Caco-2 (cell line): ENCODE measurements at regions not wholly inside any gene's neighbourhood (a gene's known extent, or its start where the extent isn't known, plus 50 kb on each side); places are given as distances from the start of the nearest gene placed in this dataset.

ENCODE experiments used
- BruUV-seq: library from RNA; stranded (reverse); fragments of 400-500 nt; replicated peaks from 2 replicates; lab custom pipeline; 2021; lab: Mats Ljungman, UMichigan
- CTCF ChIA-PET: fragments of 300-600 bp; sonication (Branson Sonifier 250); formaldehyde crosslinking; loops from one replicate; lab custom pipeline; 2022; ENCODE audit warnings: antibody characterized with exemption; lab: Charles Lee
- POLR2A ChIA-PET: fragments of 300-600 bp; sonication (Branson Sonifier 250); formaldehyde crosslinking; loops from one replicate; lab custom pipeline; 2022; ENCODE audit warnings: antibody characterized with exemption; lab: Charles Lee
- DNase-seq, 2 experiments: peaks; one replicate each; pipeline versions ENCODE4 v3.0.0 to v3.0.0-alpha.2; 2020 to 2022
- H3K27me3 ChIP-seq: replicated peaks from 2 replicates; pipeline ENCODE4 v1.6.0; 2011; ENCODE audit warnings: low read length; ENCODE audit not compliant: control insufficient read depth, insufficient read depth
- H3K36me3 ChIP-seq: 2 replicates; pipeline ENCODE4 v1.5.1; 2011; ENCODE audit warnings: low read length; ENCODE audit not compliant: control insufficient read depth, insufficient read depth
- H3K4me1 ChIP-seq: fragments of 250-450 bp; sonication (Bioruptor Pico); 2 replicates; pipeline ENCODE4 v1.5.1; 2020; ENCODE audit warnings: mild to moderate bottlenecking
- H3K4me3 ChIP-seq: 2 replicates; pipeline ENCODE4 v1.5.1; 2011; ENCODE audit warnings: low read depth, mild to moderate bottlenecking, control low read depth, low read length
- H3K9me3 ChIP-seq: fragments of 250-450 bp; sonication (Bioruptor Pico); 2 replicates; pipeline ENCODE4 v1.5.1; 2020; ENCODE audit warnings: mild to moderate bottlenecking, moderate library complexity
- H3K27ac Mint-ChIP-seq: one replicate; pipeline ENCODE4 v1.8.0; 2022; ENCODE audit warnings: mixed read lengths; ENCODE audit not compliant: unreplicated experiment
- H3K27me3 Mint-ChIP-seq: one replicate; pipeline ENCODE4 v1.8.0; 2022; ENCODE audit warnings: mixed read lengths; ENCODE audit not compliant: insufficient read depth, unreplicated experiment
- H3K36me3 Mint-ChIP-seq: one replicate; pipeline ENCODE4 v1.8.0; 2022; ENCODE audit warnings: mild to moderate bottlenecking, mixed read lengths; ENCODE audit not compliant: insufficient read depth, unreplicated experiment
- H3K4me1 Mint-ChIP-seq: one replicate; pipeline ENCODE4 v1.8.0; 2022; ENCODE audit warnings: low read depth, mixed read lengths; ENCODE audit not compliant: unreplicated experiment
- H3K4me3 Mint-ChIP-seq: one replicate; pipeline ENCODE4 v1.8.0; 2022; ENCODE audit warnings: mild to moderate bottlenecking, moderate library complexity, mixed read lengths; ENCODE audit not compliant: unreplicated experiment
- H3K9me3 Mint-ChIP-seq: one replicate; pipeline ENCODE4 v1.8.0; 2022; ENCODE audit warnings: mixed read lengths; ENCODE audit not compliant: unreplicated experiment
- intact Hi-C: fragments of 100-400 bp; cut with micrococcal nuclease; formaldehyde crosslinking; loops from one replicate; pipeline ENCODE4 v1.10.0; 2022; ENCODE audit not compliant: unreplicated experiment
- TF ChIP-seq, protein P1 (sequence below), 2 experiments: fragments of 200-600 bp in 1 of 2; IDR thresholded peaks; 1 replicate in 1 of 2; 2 replicates in 1 of 2; pipeline versions ENCODE4 v1.5.1 to v1.8.0; 2011 to 2022; ENCODE audit warnings: antibody characterized with exemption in 1 of 2, control low read depth in 1 of 2, inconsistent platforms in 1 of 2, low read depth in 1 of 2, low read length in 1 of 2, mild to moderate bottlenecking in 1 of 2, moderate library complexity in 1 of 2; ENCODE audit not compliant: insufficient read depth in 1 of 2, severe bottlenecking in 1 of 2, unreplicated experiment in 1 of 2

DNA sequence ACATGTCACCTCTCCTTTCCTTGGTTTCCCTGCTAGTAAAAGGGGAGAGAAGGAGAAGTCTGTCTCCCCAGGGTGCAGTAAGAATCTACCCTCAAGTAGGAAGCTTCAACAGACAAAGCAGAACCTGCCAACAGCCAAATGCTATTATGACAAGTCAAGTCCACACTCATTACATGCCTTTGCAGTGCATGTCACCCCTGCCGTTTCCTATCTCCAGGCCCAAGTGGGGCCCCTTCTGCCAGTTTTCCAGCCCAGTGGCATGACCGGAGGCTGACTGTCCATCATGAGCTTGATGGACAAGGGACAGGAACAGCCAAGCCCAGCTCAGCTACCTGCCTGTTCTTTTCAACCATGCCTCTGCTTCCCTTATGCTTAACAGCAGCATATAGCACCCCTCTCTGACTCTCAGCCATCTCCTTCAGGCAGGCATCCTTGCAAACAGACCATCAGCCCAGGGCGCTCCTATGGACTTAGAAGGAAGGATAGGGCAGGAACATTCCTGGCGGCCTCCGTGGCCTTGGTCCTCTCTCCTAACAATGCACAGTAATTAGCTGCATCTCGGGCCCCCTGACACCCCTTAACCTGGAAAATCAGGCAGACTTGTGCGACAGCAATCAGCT is 107.2 kb upstream of the RAD23B start:
- no peak overlapping the region for H3K27ac Mint-ChIP-seq
- no peaks in the 10 kb centered on the region for H3K4me1 Mint-ChIP-seq
- intact Hi-C loops: loop anchor here (10.0 kb wide), 2 partner anchors 311 to 531 kb away; partner anchors contain the start of gene ZNF462
- no peak overlapping the region for H3K4me3 Mint-ChIP-seq
- TF ChIP-seq, protein P1, sequence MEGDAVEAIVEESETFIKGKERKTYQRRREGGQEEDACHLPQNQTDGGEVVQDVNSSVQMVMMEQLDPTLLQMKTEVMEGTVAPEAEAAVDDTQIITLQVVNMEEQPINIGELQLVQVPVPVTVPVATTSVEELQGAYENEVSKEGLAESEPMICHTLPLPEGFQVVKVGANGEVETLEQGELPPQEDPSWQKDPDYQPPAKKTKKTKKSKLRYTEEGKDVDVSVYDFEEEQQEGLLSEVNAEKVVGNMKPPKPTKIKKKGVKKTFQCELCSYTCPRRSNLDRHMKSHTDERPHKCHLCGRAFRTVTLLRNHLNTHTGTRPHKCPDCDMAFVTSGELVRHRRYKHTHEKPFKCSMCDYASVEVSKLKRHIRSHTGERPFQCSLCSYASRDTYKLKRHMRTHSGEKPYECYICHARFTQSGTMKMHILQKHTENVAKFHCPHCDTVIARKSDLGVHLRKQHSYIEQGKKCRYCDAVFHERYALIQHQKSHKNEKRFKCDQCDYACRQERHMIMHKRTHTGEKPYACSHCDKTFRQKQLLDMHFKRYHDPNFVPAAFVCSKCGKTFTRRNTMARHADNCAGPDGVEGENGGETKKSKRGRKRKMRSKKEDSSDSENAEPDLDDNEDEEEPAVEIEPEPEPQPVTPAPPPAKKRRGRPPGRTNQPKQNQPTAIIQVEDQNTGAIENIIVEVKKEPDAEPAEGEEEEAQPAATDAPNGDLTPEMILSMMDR (IDR thresholded peaks at IDR 0.05; ENCODE audit: insufficient read depth in 1 of 2, low read depth in 1 of 2, low read length in 1 of 2, severe bottlenecking in 1 of 2, unreplicated experiment in 1 of 2): no peak
- H3K9me3 ChIP-seq: no peaks in the 10 kb centered on the region
- ChIA-PET CTCF (no interaction called here), POLR2A (no interaction called here)
- peaks cover 6% of the 10 kb centered on the region; the same call in 1 of the 2 replicates for H3K4me1 ChIP-seq
- H3K36me3 Mint-ChIP-seq: no peaks in the 10 kb centered on the region
- H3K27me3 ChIP-seq: no peaks in the 10 kb centered on the region
- H3K36me3 ChIP-seq: no peaks in the 10 kb centered on the region
- H3K9me3 Mint-ChIP-seq: no peaks in the 10 kb centered on the region
- no peak for DNase-seq
- BruUV-seq: no TSS peak
- H3K27me3 Mint-ChIP-seq: no peaks in the 10 kb centered on the region
- no peak overlapping the region for H3K4me3 ChIP-seq

DNA sequence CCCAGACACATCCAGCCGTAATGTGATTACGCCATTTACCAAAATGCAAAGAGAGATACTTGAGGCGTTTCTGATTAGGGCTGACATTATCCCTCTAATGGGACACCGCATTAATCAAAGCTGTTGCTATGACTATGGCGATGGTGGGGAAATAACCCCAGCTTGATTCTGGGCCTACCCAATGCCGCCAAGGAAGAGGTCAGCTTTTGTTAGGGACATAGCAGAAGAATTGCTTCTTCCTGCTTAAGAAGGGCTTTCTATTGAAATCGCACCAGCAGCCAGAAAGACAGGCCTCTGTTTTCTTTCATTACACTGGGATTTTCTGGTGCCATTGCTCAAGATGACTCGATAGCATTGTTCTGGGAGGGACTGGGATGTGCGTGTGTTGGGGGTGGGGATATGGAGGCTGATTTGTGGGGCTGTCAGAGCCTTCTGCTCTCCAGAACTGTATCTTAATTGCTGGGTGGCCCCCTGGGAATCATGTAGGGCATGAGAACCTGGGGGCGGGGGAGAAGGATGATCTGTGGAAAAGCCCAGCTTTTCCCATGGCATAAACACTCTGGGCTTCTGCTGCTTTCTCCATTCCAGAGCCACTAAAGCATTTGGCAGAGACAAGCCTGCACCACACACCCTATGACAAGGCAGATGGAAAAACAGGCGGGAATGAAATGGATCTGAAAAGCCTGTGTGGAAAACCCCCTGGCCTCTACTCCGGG is 106.5 kb upstream of the RAD23B start:
- Histone ChIP-seq H3K4me3 (no peak overlapping the region), H3K36me3 (no peaks in the 10 kb centered on the region), H3K4me1 (peaks cover 6% of the 10 kb centered on the region; the same call in 1 of the 2 replicates), H3K27me3 (no peaks in the 10 kb centered on the region), H3K9me3 (no peaks in the 10 kb centered on the region)
- H3K9me3 Mint-ChIP-seq: no peaks in the 10 kb centered on the region
- CTCF ChIA-PET: no interaction called here
- TF ChIP-seq, protein P1 (IDR thresholded peaks at IDR 0.05; ENCODE audit: insufficient read depth in 1 of 2, low read depth in 1 of 2, low read length in 1 of 2, severe bottlenecking in 1 of 2, unreplicated experiment in 1 of 2): no peak
- H3K4me3 Mint-ChIP-seq: no peak overlapping the region
- H3K27ac Mint-ChIP-seq: no peak overlapping the region
- no peaks in the 10 kb centered on the region for H3K4me1 Mint-ChIP-seq
- no peak for DNase-seq
- no TSS peak for BruUV-seq
- intact Hi-C loops: loop anchor here (10.0 kb wide), 2 partner anchors 312 to 532 kb away; partner anchors contain the start of gene ZNF462
- POLR2A ChIA-PET: no interaction called here
- H3K27me3 Mint-ChIP-seq: no peaks in the 10 kb centered on the region
- no peaks in the 10 kb centered on the region for H3K36me3 Mint-ChIP-seq

DNA sequence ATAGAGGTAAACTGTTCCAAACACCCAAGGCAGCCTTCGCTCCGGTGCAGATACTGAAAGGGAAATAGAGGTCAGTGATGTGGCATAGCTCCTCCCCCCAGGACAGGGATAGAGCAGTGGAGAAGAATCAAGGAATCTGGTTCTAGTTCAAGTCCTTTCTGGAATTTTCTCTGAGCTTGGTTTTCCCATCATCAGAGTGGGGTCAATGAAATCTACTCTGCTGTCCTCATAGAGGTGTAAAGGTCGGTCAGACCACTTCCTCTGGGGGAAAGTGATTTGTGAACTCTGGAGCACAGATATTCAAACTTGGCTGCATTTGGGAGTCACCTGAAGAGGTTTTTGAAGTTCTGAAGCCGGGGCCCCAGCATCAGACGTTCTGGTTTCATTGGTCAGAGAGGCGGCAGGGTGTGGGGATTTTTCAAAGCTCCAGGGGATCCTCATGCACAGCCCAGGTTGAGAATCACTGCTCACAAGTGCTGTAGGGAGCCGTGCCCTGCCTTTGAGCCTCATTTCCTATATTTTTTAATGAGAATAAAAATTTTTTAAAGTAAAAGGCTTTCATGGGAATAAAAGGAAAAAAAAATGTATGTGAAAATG is 105.7 kb upstream of the RAD23B start:
- TF ChIP-seq, protein P1 (IDR thresholded peaks at IDR 0.05; ENCODE audit: insufficient read depth in 1 of 2, low read depth in 1 of 2, low read length in 1 of 2, severe bottlenecking in 1 of 2, unreplicated experiment in 1 of 2): no peak
- no peaks in the 10 kb centered on the region for H3K4me1 Mint-ChIP-seq
- H3K9me3 Mint-ChIP-seq: no peaks in the 10 kb centered on the region
- Histone ChIP-seq H3K36me3 (no peaks in the 10 kb centered on the region), H3K4me3 (no peak overlapping the region), H3K4me1 (peaks cover 6% of the 10 kb centered on the region; the same call in 1 of the 2 replicates), H3K27me3 (no peaks in the 10 kb centered on the region), H3K9me3 (no peaks in the 10 kb centered on the region)
- DNase-seq: no peak
- H3K27ac Mint-ChIP-seq: no peak overlapping the region
- no peaks in the 10 kb centered on the region for H3K36me3 Mint-ChIP-seq
- H3K27me3 Mint-ChIP-seq: no peaks in the 10 kb centered on the region
- no peak overlapping the region for H3K4me3 Mint-ChIP-seq
- POLR2A ChIA-PET: no interaction called here
- intact Hi-C loops: loop anchor here (10.0 kb wide), 2 partner anchors 313 to 533 kb away; partner anchors contain the start of gene ZNF462
- CTCF ChIA-PET: no interaction called here
- BruUV-seq: no TSS peak
